ENCODE measurements at regions not wholly inside any gene's neighbourhood (a gene's known extent, or its start where the extent isn't known, plus 50 kb on each side); places are given as distances from the start of the nearest gene placed in this dataset.

DNA sequence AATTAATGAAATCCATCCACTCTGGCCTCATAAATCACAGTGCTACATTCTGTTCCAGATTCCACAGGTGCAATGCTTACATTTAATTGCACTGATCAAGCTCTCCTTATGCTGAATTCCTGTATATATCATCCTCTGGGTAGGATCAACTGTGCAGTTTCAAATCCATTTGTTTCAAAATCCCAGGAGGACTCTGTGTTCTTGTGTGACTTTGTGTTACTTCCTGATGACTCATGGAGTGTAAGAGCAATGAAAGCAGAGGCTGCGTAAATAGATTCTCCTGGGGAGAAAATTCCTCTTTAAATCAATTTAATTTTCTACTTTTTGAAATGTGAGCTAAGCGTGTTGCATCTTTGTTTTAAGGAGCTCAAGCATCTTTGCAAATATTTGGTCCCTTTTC is 752.7 kb downstream of the METTL15 start:
- Mint-ChIP-seq H3K36me3 (ENCODE audit: low read depth) (no peaks in the 10 kb centered on the region), H3K27ac (no peak overlapping the region), H3K27me3 (ENCODE audit: low read depth) (no peaks in the 10 kb centered on the region), H3K4me3 (ENCODE audit: low read depth) (no peak overlapping the region), H3K9me3 (peaks cover 28% of the 10 kb centered on the region), H3K4me1 (ENCODE audit: low read depth) (no peaks in the 10 kb centered on the region)
- intact Hi-C loops (cut with micrococcal nuclease): no loop called here
- no peak for DNase-seq (ENCODE audit: low spot score)

DNA sequence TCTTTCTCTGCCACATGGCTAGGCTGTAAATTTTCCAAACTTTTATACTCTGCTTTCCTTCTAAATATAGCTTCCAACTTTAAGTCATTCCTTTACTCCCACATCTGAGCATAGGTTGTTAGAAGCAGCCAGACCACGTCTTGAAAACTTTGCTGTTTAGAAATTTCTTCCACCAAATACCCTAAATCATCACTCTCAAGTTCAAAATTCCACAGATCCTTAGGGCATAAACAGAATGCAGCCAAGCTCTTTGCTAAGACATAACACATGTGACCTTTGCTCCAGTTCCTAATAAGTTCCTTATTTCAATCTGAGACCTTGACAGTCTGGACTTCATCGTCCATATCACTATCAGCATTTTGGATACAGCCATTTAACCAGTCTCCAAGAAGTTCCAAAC is 749.9 kb downstream of the METTL15 start:
- H3K4me1 Mint-ChIP-seq (ENCODE audit: low read depth): no peaks in the 10 kb centered on the region

DNA sequence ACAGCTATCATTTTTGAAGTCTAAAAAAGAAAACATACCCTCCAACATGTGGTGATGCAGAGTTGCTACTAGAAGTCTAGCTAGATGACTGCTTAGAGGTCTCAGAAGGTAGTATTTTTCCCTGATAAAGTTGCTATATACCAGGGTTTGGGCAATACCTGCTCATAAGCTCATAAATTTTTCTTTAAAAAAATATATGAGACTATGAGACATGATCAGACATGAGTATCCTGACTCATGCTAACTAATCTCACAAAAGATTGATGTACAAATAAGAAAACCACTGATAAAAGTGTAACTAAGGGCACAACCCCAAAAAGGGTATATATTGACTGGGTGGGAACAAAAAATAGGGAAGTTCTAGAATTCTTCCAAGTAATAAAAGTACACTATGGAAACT is 740.9 kb downstream of the METTL15 start:
- Mint-ChIP-seq H3K9me3 (peaks cover 26% of the 10 kb centered on the region), H3K4me1 (ENCODE audit: low read depth) (no peaks in the 10 kb centered on the region), H3K27me3 (ENCODE audit: low read depth) (no peaks in the 10 kb centered on the region), H3K4me3 (ENCODE audit: low read depth) (no peak overlapping the region), H3K27ac (no peak overlapping the region), H3K36me3 (ENCODE audit: low read depth) (no peaks in the 10 kb centered on the region)
- no peak for DNase-seq (ENCODE audit: low spot score)
- intact Hi-C loops (cut with micrococcal nuclease): no loop called here

More for the DNA sequence above, 749.9 kb downstream of the METTL15 start:
- H3K36me3 Mint-ChIP-seq (ENCODE audit: low read depth): no peaks in the 10 kb centered on the region
- DNase-seq (ENCODE audit: low spot score): no peak
- H3K27me3 Mint-ChIP-seq (ENCODE audit: low read depth): no peaks in the 10 kb centered on the region
- intact Hi-C loops (cut with micrococcal nuclease): no loop called here
- no peak overlapping the region for H3K4me3 Mint-ChIP-seq (ENCODE audit: low read depth)
- H3K27ac Mint-ChIP-seq: no peak overlapping the region
- H3K9me3 Mint-ChIP-seq: peaks cover 24% of the 10 kb centered on the region

DNA sequence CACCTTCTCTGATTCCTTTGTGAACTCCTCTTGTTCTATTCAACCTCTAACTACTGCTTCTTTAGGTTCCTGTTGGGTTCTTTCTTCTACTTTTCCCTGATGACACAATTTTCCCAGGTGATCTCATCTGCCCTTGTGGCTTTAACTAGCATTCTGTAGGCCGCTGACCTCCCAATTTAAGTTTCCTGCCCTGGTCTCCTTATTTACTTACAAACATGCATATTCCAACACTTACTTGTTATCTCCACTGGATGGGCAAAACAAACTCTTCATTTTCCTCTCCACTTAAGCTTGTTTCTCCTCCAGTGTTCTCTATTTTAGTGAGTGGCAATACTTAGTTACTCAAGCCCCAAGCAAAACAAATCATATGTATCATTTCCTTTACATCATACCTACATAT is 734.5 kb downstream of the METTL15 start:
- H3K4me1 Mint-ChIP-seq (ENCODE audit: low read depth): no peaks in the 10 kb centered on the region
- H3K27me3 Mint-ChIP-seq (ENCODE audit: low read depth): no peaks in the 10 kb centered on the region
- no peak overlapping the region for H3K4me3 Mint-ChIP-seq (ENCODE audit: low read depth)
- H3K36me3 Mint-ChIP-seq (ENCODE audit: low read depth): no peaks in the 10 kb centered on the region
- intact Hi-C loops (cut with micrococcal nuclease): no loop called here
- no peak overlapping the region for H3K27ac Mint-ChIP-seq
- DNase-seq (ENCODE audit: low spot score): no peak
- peaks cover 6% of the 10 kb centered on the region for H3K9me3 Mint-ChIP-seq

DNA sequence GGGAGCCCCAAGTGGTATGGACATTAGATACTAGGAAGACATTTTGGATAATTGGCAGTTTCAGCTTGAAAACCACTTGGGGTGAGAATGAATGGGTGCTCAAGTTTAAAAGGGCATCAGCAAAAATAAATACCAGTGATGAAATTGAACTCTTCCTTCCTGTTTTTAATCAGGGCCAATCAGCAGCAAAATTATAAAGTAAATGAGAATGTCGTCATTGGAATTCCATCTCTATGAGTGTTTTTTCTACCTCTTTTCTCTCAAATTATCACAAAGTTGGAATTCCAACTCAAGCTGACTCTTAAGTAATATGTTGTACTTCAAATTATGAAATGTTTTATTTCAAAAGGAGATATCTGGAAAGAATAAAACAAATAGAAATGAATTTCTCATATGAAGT is 730.6 kb downstream of the METTL15 start:
- Mint-ChIP-seq H3K4me3 (ENCODE audit: low read depth) (no peak overlapping the region), H3K36me3 (ENCODE audit: low read depth) (no peaks in the 10 kb centered on the region), H3K27me3 (ENCODE audit: low read depth) (no peaks in the 10 kb centered on the region), H3K27ac (no peak overlapping the region), H3K4me1 (ENCODE audit: low read depth) (no peaks in the 10 kb centered on the region), H3K9me3 (peaks cover 10% of the 10 kb centered on the region)
- DNase-seq (ENCODE audit: low spot score): no peak
- intact Hi-C loops (cut with micrococcal nuclease): no loop called here

DNA sequence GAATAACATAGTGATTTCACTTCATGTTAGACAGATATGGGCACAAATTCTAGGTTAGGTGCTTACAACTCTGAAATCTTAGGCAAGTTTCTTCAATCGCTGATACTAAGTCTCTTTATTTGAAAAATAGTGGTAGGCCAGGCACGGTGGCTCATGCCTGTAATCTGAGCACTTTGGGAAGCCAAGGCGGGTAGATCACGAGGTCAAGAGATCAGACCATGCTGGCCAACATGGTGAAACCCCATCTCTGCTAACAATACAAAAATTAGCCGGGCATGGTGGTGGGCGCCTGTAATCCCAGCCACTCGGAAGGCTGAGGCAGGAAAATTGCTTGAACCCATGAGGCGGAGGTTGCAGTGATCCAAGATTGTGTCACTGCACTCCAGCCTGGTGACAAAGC is 729.4 kb downstream of the METTL15 start:
- Mint-ChIP-seq H3K27ac (no peak overlapping the region), H3K27me3 (ENCODE audit: low read depth) (no peaks in the 10 kb centered on the region), H3K9me3 (peaks cover 13% of the 10 kb centered on the region), H3K4me1 (ENCODE audit: low read depth) (no peaks in the 10 kb centered on the region), H3K4me3 (ENCODE audit: low read depth) (no peak overlapping the region), H3K36me3 (ENCODE audit: low read depth) (no peaks in the 10 kb centered on the region)
- no peak for DNase-seq (ENCODE audit: low spot score)
- intact Hi-C loops (cut with micrococcal nuclease): no loop called here

DNA sequence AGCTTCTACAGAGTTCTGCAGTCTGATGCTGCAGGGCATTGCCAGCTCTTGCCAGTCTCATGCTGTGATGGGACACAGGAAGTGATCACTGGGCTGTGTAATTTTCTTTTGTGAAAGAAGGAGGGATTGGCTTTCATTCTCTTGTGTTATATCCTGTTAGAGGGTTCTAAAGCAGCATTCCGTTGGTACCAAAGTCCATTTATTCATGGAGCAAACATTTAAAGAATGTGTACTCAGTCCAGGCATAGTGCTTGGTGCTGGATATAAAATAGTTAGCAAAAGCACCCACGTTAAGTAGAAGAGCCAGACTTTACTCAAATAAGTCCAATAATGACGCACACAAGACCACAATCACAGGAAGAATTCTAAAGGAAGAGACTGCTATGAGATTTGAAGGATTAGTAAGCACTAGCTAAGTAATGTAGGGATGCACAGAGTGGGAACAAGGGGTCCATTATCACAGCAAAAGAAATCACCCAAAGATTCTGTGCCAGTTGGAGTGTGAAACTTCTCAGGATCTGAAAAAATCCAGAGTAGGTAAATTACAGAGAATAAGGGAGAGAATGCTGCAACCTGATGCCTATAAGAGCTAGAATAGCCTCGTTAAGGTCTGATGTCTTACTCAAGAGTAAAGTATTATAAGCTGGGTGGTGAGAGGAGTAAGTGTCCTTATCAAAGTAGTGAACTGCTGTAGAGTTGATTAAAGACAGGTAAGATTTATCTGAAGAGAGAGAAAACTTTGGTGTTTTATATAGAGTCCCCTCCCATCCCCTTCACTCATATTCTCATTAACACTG is 728.3 kb downstream of the METTL15 start:
- DNase-seq (ENCODE audit: low spot score): no peak
- intact Hi-C loops (cut with micrococcal nuclease): no loop called here
- Mint-ChIP-seq H3K36me3 (ENCODE audit: low read depth) (no peaks in the 10 kb centered on the region), H3K9me3 (peaks cover 19% of the 10 kb centered on the region), H3K27me3 (ENCODE audit: low read depth) (no peaks in the 10 kb centered on the region), H3K4me1 (ENCODE audit: low read depth) (no peaks in the 10 kb centered on the region), H3K4me3 (ENCODE audit: low read depth) (no peak overlapping the region), H3K27ac (no peak overlapping the region)

DNA sequence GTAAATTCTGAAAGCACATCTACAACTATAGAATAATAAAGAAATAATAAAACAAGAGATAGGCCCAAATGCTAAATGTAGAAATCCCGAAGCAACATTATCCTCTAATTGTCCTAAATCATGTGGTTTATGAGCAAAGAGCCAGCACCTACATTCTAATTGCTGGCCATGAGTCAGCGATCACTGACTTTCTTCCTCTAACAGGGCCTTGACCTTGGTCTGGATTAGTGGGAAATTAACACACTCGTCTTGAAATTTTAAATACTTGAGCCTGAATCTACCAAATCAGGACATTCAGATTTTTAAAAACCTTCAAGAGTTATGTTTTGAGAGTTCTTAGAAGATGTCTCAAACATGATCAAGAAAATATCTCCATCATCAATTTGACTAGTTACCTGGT is 727.6 kb downstream of the METTL15 start:
- H3K4me1 Mint-ChIP-seq (ENCODE audit: low read depth): no peaks in the 10 kb centered on the region
- no peaks in the 10 kb centered on the region for H3K27me3 Mint-ChIP-seq (ENCODE audit: low read depth)
- no peaks in the 10 kb centered on the region for H3K36me3 Mint-ChIP-seq (ENCODE audit: low read depth)
- intact Hi-C loops (cut with micrococcal nuclease): no loop called here
- no peak for DNase-seq (ENCODE audit: low spot score)
- peaks cover 20% of the 10 kb centered on the region for H3K9me3 Mint-ChIP-seq
- H3K27ac Mint-ChIP-seq: no peak overlapping the region
- H3K4me3 Mint-ChIP-seq (ENCODE audit: low read depth): no peak overlapping the region

DNA sequence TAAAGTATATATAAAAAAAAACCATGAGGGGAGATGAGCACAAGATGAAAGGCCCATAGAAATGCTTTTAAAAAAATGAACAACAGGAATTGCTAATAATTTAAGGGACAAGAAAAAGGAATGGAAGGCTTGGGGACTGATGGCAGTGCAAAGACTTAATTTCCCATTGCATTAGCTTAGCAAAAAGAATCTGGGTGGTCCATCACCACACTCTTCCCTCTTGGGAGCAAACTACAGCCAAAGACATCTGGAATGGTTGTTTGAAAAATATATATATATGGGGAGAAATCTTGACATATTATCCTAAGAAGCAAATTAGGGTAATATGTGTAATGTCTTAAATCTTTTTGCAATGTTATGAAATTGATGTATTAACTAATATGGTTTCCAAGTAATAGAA is 727.1 kb downstream of the METTL15 start:
- intact Hi-C loops (cut with micrococcal nuclease): no loop called here
- Mint-ChIP-seq H3K4me3 (ENCODE audit: low read depth) (no peak overlapping the region), H3K9me3 (peaks cover 23% of the 10 kb centered on the region), H3K4me1 (ENCODE audit: low read depth) (no peaks in the 10 kb centered on the region), H3K27ac (no peak overlapping the region), H3K36me3 (ENCODE audit: low read depth) (no peaks in the 10 kb centered on the region), H3K27me3 (ENCODE audit: low read depth) (no peaks in the 10 kb centered on the region)
- DNase-seq (ENCODE audit: low spot score): no peak

DNA sequence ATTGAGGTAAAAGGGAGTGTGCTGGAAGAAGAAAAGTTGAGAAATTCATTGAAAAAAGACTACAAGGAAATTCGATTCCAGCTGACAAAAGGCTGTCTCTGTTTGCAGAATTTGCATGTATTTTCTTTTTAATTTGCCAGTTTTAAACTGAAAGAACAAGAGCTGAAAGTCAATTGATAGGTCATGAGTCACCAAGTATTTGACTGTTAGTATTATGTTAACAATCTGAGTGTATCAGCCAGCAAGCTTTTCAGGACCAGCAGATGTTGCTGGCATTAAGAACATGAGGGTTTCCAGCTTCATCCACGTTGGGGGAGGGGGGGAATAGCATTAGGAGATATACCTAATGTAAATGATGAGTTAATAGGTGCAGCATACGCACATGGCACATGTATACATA is 726.7 kb downstream of the METTL15 start:
- Mint-ChIP-seq H3K4me1 (ENCODE audit: low read depth) (no peaks in the 10 kb centered on the region), H3K27me3 (ENCODE audit: low read depth) (no peaks in the 10 kb centered on the region), H3K9me3 (peaks cover 23% of the 10 kb centered on the region), H3K36me3 (ENCODE audit: low read depth) (no peaks in the 10 kb centered on the region), H3K27ac (no peak overlapping the region), H3K4me3 (ENCODE audit: low read depth) (no peak overlapping the region)
- intact Hi-C loops (cut with micrococcal nuclease): no loop called here
- no peak for DNase-seq (ENCODE audit: low spot score)

DNA sequence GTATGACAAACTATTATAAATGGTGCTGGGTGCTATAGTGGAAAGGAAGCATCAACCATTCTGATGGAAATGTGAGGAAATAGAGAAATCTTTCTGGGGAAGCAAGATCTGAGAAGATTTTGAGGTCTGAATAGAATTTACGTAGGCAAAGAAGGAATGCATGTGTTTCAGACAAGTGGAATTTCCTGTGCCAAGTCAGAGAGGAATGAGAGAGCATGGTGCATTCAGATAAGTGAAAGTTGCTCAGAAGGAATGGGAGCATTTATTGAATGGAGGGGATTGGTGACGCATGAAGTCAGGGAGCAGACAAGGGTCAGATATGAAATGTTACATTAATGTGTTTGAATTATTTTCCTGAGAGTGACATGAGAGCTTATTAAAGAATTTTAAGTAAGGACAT is 725.5 kb downstream of the METTL15 start:
- DNase-seq (ENCODE audit: low spot score): no peak
- Mint-ChIP-seq H3K27me3 (ENCODE audit: low read depth) (no peaks in the 10 kb centered on the region), H3K4me1 (ENCODE audit: low read depth) (no peaks in the 10 kb centered on the region), H3K36me3 (ENCODE audit: low read depth) (no peaks in the 10 kb centered on the region), H3K4me3 (ENCODE audit: low read depth) (no peak overlapping the region), H3K27ac (no peak overlapping the region), H3K9me3 (peaks cover 33% of the 10 kb centered on the region)
- intact Hi-C loops (cut with micrococcal nuclease): no loop called here

DNA sequence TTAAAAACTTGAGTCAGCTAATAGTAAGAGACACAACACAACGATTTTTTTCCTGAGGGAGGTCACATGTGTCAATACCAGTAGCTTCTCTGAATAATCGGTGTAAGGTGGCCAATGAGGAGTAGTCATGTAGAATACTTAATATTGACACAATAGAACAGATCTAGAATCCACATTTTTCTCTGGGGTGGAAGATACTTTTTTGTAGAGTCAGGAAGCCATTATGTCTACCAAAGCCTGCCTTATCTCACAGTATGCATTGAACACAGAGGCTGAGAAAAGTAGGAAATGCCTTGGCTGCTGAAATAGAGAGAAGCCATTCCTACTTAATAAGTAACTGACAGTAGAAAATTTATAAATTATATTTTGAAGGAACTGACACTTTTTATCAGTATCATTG is 725.0 kb downstream of the METTL15 start:
- H3K27me3 Mint-ChIP-seq (ENCODE audit: low read depth): no peaks in the 10 kb centered on the region
- no peaks in the 10 kb centered on the region for H3K36me3 Mint-ChIP-seq (ENCODE audit: low read depth)
- DNase-seq (ENCODE audit: low spot score): no peak
- peaks cover 37% of the 10 kb centered on the region for H3K9me3 Mint-ChIP-seq
- H3K4me1 Mint-ChIP-seq (ENCODE audit: low read depth): no peaks in the 10 kb centered on the region
- no peak overlapping the region for H3K27ac Mint-ChIP-seq
- intact Hi-C loops (cut with micrococcal nuclease): no loop called here
- no peak overlapping the region for H3K4me3 Mint-ChIP-seq (ENCODE audit: low read depth)

DNA sequence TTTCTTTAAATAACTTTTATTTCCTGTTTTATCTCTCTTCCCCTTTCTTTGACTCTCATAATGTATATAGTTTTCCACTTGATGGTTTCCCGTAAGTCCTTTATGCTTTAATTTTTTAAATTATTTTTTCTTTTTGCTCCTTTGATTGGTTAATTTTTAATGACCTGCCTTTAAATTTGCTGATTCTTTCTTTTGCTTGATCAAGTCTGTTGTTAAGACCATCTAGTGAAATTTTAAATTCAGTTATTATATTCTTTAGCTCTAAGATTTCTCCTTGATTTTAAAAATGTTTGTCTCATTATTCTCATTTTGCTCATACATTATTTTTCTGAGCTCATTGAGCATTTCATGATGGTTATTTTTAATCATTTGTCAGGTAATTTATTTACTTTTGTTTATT is 718.6 kb downstream of the METTL15 start:
- Mint-ChIP-seq H3K27me3 (ENCODE audit: low read depth) (no peaks in the 10 kb centered on the region), H3K4me1 (ENCODE audit: low read depth) (no peaks in the 10 kb centered on the region), H3K27ac (no peak overlapping the region), H3K9me3 (peaks cover 38% of the 10 kb centered on the region), H3K4me3 (ENCODE audit: low read depth) (no peak overlapping the region), H3K36me3 (ENCODE audit: low read depth) (no peaks in the 10 kb centered on the region)
- intact Hi-C loops (cut with micrococcal nuclease): no loop called here
- no peak for DNase-seq (ENCODE audit: low spot score)

DNA sequence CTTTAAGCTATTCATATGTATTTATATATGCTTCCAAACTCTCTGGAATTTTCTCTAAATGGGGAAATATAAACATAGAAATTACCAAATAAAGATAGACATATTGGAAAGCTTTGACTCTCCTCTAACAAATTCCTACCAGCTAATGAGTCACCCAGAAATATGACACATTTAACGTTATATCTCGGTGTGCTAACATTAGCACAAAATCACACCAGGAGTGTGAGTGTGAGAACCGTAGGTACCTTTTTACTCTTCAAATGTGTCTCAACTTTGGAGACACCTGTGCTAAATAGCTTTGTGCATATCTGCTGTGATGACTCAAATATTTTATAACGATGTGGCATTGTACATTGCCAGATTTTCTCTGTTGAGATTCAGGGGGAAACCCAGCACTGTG is 714.4 kb downstream of the METTL15 start:
- Mint-ChIP-seq H3K9me3 (peaks cover 17% of the 10 kb centered on the region), H3K27me3 (ENCODE audit: low read depth) (no peaks in the 10 kb centered on the region)
- DNase-seq (ENCODE audit: low spot score): no peak

More for the DNA sequence above, 714.4 kb downstream of the METTL15 start:
- no peaks in the 10 kb centered on the region for H3K36me3 Mint-ChIP-seq (ENCODE audit: low read depth)
- H3K27ac Mint-ChIP-seq: no peak overlapping the region
- H3K4me1 Mint-ChIP-seq (ENCODE audit: low read depth): no peaks in the 10 kb centered on the region
- H3K4me3 Mint-ChIP-seq (ENCODE audit: low read depth): no peak overlapping the region
- intact Hi-C loops (cut with micrococcal nuclease): no loop called here

All from activated T-helper 2 cell treated with anti-CD3 and anti-CD28 coated beads, Interferon-gamma antibody, Interleukin-2, Interleukin-4, amounts not matched to agents 10 μg/mL and 5 μg/mL and 100 μg/mL, durations not matched to agents 14 hours and 24 hours and 36 hours (primary cell).